ENCODE measurements at regions not wholly inside any gene's neighbourhood (a gene's known extent, or its start where the extent isn't known, plus 50 kb on each side); places are given as distances from the start of the nearest gene placed in this dataset.

GRCh38 chr16:86387468-86388440, 122.6 kb upstream of the FOXF1 start:
- no peak overlapping the region for H2AFZ ChIP-seq (ENCODE audit: low read length, unreplicated experiment)
- H3K27ac ChIP-seq (ENCODE audit: low read depth, low read length), result no peak overlapping the region
- peaks cover 20% of the 10 kb centered on the region for H3K4me1 ChIP-seq (ENCODE audit: control insufficient read depth, insufficient read depth, low read length, unreplicated experiment)
- no peaks in the 10 kb centered on the region for H3K36me3 ChIP-seq (ENCODE audit: insufficient read depth, low read length)
- no peaks in the 10 kb centered on the region for H3K27me3 ChIP-seq (ENCODE audit: insufficient read depth, low read length)
- no peaks in the 10 kb centered on the region for H3K79me2 ChIP-seq (ENCODE audit: control insufficient read depth, insufficient read depth, low read length, unreplicated experiment)
- no peak overlapping the region for H3K4me3 ChIP-seq (ENCODE audit: low read depth, low read length)

GRCh38 chr16:86388976-86389375, 121.4 kb upstream of the FOXF1 start:
- Histone ChIP-seq H2AFZ (ENCODE audit: low read length, unreplicated experiment) (no peak overlapping the region), H3K4me1 (ENCODE audit: control insufficient read depth, insufficient read depth, low read length, unreplicated experiment) (peaks cover 20% of the 10 kb centered on the region), H3K27me3 (ENCODE audit: insufficient read depth, low read length) (no peaks in the 10 kb centered on the region), H3K36me3 (ENCODE audit: insufficient read depth, low read length) (no peaks in the 10 kb centered on the region), H3K27ac (ENCODE audit: low read depth, low read length) (no peak overlapping the region), H3K79me2 (ENCODE audit: control insufficient read depth, insufficient read depth, low read length, unreplicated experiment) (no peaks in the 10 kb centered on the region), H3K4me3 (ENCODE audit: low read depth, low read length) (no peak overlapping the region)

- H3K27ac ChIP-seq (ENCODE audit: low read depth, low read length), result no peak overlapping the region
- H3K36me3 ChIP-seq (ENCODE audit: insufficient read depth, low read length), result no peaks in the 10 kb centered on the region
- no peaks in the 10 kb centered on the region for H3K79me2 ChIP-seq (ENCODE audit: control insufficient read depth, insufficient read depth, low read length, unreplicated experiment)
- H3K4me3 ChIP-seq (ENCODE audit: low read depth, low read length), result no peak overlapping the region
- H3K27me3 ChIP-seq (ENCODE audit: insufficient read depth, low read length), result no peaks in the 10 kb centered on the region
- peaks cover 15% of the 10 kb centered on the region for H3K4me1 ChIP-seq (ENCODE audit: control insufficient read depth, insufficient read depth, low read length, unreplicated experiment)
- H2AFZ ChIP-seq (ENCODE audit: low read length, unreplicated experiment), result no peak overlapping the region
Measured at GRCh38 chr16:86389566-86390328, 120.6 kb upstream of the FOXF1 start.

GRCh38 chr16:86390335-86390734, 120.0 kb upstream of the FOXF1 start:
- Histone ChIP-seq H3K79me2 (ENCODE audit: control insufficient read depth, insufficient read depth, low read length, unreplicated experiment) (no peaks in the 10 kb centered on the region), H3K27ac (ENCODE audit: low read depth, low read length) (no peak overlapping the region), H3K27me3 (ENCODE audit: insufficient read depth, low read length) (no peaks in the 10 kb centered on the region), H3K4me1 (ENCODE audit: control insufficient read depth, insufficient read depth, low read length, unreplicated experiment) (peaks cover 15% of the 10 kb centered on the region), H3K4me3 (ENCODE audit: low read depth, low read length) (no peak overlapping the region), H2AFZ (ENCODE audit: low read length, unreplicated experiment) (no peak overlapping the region), H3K36me3 (ENCODE audit: insufficient read depth, low read length) (no peaks in the 10 kb centered on the region)

- Histone ChIP-seq H3K4me1 (ENCODE audit: control insufficient read depth, insufficient read depth, low read length, unreplicated experiment) (peaks cover 15% of the 10 kb centered on the region), H3K79me2 (ENCODE audit: control insufficient read depth, insufficient read depth, low read length, unreplicated experiment) (no peaks in the 10 kb centered on the region), H3K4me3 (ENCODE audit: low read depth, low read length) (no peak overlapping the region), H3K27me3 (ENCODE audit: insufficient read depth, low read length) (no peaks in the 10 kb centered on the region), H3K36me3 (ENCODE audit: insufficient read depth, low read length) (no peaks in the 10 kb centered on the region), H2AFZ (ENCODE audit: low read length, unreplicated experiment) (no peak overlapping the region), H3K27ac (ENCODE audit: low read depth, low read length) (no peak overlapping the region)
Measured at GRCh38 chr16:86391486-86391885, 118.8 kb upstream of the FOXF1 start.

GRCh38 chr16:86391984-86392383, 118.3 kb upstream of the FOXF1 start:
- H3K27ac ChIP-seq (ENCODE audit: low read depth, low read length), result no peak overlapping the region

GRCh38 chr16:86392436-86393152, 117.7 kb upstream of the FOXF1 start:
- H2AFZ ChIP-seq (ENCODE audit: low read length, unreplicated experiment), result no peak overlapping the region
- H3K4me3 ChIP-seq (ENCODE audit: low read depth, low read length), result no peak overlapping the region
- no peaks in the 10 kb centered on the region for H3K27me3 ChIP-seq (ENCODE audit: insufficient read depth, low read length)
- no peak overlapping the region for H3K27ac ChIP-seq (ENCODE audit: low read depth, low read length)
- peaks cover 13% of the 10 kb centered on the region for H3K4me1 ChIP-seq (ENCODE audit: control insufficient read depth, insufficient read depth, low read length, unreplicated experiment)
- no peaks in the 10 kb centered on the region for H3K36me3 ChIP-seq (ENCODE audit: insufficient read depth, low read length)
- H3K79me2 ChIP-seq (ENCODE audit: control insufficient read depth, insufficient read depth, low read length, unreplicated experiment), result no peaks in the 10 kb centered on the region

More at GRCh38 chr16:86391984-86392383, 118.3 kb upstream of the FOXF1 start:
- no peak overlapping the region for H3K4me3 ChIP-seq (ENCODE audit: low read depth, low read length)
- no peak overlapping the region for H2AFZ ChIP-seq (ENCODE audit: low read length, unreplicated experiment)
- H3K36me3 ChIP-seq (ENCODE audit: insufficient read depth, low read length), result no peaks in the 10 kb centered on the region
- peaks cover 15% of the 10 kb centered on the region for H3K4me1 ChIP-seq (ENCODE audit: control insufficient read depth, insufficient read depth, low read length, unreplicated experiment)
- H3K27me3 ChIP-seq (ENCODE audit: insufficient read depth, low read length), result no peaks in the 10 kb centered on the region
- no peaks in the 10 kb centered on the region for H3K79me2 ChIP-seq (ENCODE audit: control insufficient read depth, insufficient read depth, low read length, unreplicated experiment)

- Histone ChIP-seq H3K4me1 (ENCODE audit: control insufficient read depth, insufficient read depth, low read length, unreplicated experiment) (peaks cover 13% of the 10 kb centered on the region), H2AFZ (ENCODE audit: low read length, unreplicated experiment) (no peak overlapping the region), H3K27me3 (ENCODE audit: insufficient read depth, low read length) (no peaks in the 10 kb centered on the region), H3K4me3 (ENCODE audit: low read depth, low read length) (no peak overlapping the region), H3K27ac (ENCODE audit: low read depth, low read length) (no peak overlapping the region), H3K36me3 (ENCODE audit: insufficient read depth, low read length) (no peaks in the 10 kb centered on the region), H3K79me2 (ENCODE audit: control insufficient read depth, insufficient read depth, low read length, unreplicated experiment) (no peaks in the 10 kb centered on the region)
Measured at GRCh38 chr16:86393907-86394626, 116.3 kb upstream of the FOXF1 start.

- no peaks in the 10 kb centered on the region for H3K79me2 ChIP-seq (ENCODE audit: control insufficient read depth, insufficient read depth, low read length, unreplicated experiment)
- no peak overlapping the region for H2AFZ ChIP-seq (ENCODE audit: low read length, unreplicated experiment)
- H3K4me3 ChIP-seq (ENCODE audit: low read depth, low read length), result no peak overlapping the region
- peaks cover 13% of the 10 kb centered on the region for H3K4me1 ChIP-seq (ENCODE audit: control insufficient read depth, insufficient read depth, low read length, unreplicated experiment)
- H3K36me3 ChIP-seq (ENCODE audit: insufficient read depth, low read length), result no peaks in the 10 kb centered on the region
- no peak overlapping the region for H3K27ac ChIP-seq (ENCODE audit: low read depth, low read length)
- H3K27me3 ChIP-seq (ENCODE audit: insufficient read depth, low read length), result no peaks in the 10 kb centered on the region
Measured at GRCh38 chr16:86395477-86395876, 114.8 kb upstream of the FOXF1 start.

GRCh38 chr16:86396422-86396821, 113.9 kb upstream of the FOXF1 start:
- Histone ChIP-seq H2AFZ (ENCODE audit: low read length, unreplicated experiment) (no peak overlapping the region), H3K4me3 (ENCODE audit: low read depth, low read length) (no peak overlapping the region), H3K79me2 (ENCODE audit: control insufficient read depth, insufficient read depth, low read length, unreplicated experiment) (no peaks in the 10 kb centered on the region), H3K36me3 (ENCODE audit: insufficient read depth, low read length) (no peaks in the 10 kb centered on the region), H3K27me3 (ENCODE audit: insufficient read depth, low read length) (peaks cover 7% of the 10 kb centered on the region; the same call in 1 of the 2 replicates), H3K4me1 (ENCODE audit: control insufficient read depth, insufficient read depth, low read length, unreplicated experiment) (peaks cover 13% of the 10 kb centered on the region), H3K27ac (ENCODE audit: low read depth, low read length) (no peak overlapping the region)
